Hematopoietic multipotent progenitor cell treated with erythropoietin and hydrocortisone succinate and interleukin-3 and kit ligand, for 4 days (in vitro differentiated cells): ENCODE measurements at regions not wholly inside any gene's neighbourhood (a gene's known extent, or its start where the extent isn't known, plus 50 kb on each side); places are given as distances from the start of the nearest gene placed in this dataset.

Experiments
- DNase-seq: peaks from one replicate; pipeline ENCODE4 v3.0.0-alpha.2; 2015

- DNase-seq = no peak
Observed at GRCh38 chr7:25759748-25760147, 392.2 kb upstream of the NFE2L3 start.

- DNase-seq = no peak
Observed at GRCh38 chr7:25762511-25763462, 389.2 kb upstream of the NFE2L3 start.

GRCh38 chr7:25763463-25763860 is 388.5 kb upstream of the NFE2L3 start:
- no peak for DNase-seq

- DNase-seq = no peak
Observed at GRCh38 chr7:25765110-25765655, 386.8 kb upstream of the NFE2L3 start.

- no peak for DNase-seq
Observed at GRCh38 chr7:25770235-25770634, 381.8 kb upstream of the NFE2L3 start.

GRCh38 chr7:25770670-25771069 is 381.3 kb upstream of the NFE2L3 start:
- DNase-seq = no peak

GRCh38 chr7:25771491-25771890 is 380.5 kb upstream of the NFE2L3 start:
- no peak for DNase-seq

GRCh38 chr7:25772802-25773201 is 379.2 kb upstream of the NFE2L3 start:
- DNase-seq = no peak

- DNase-seq = no peak
Observed at GRCh38 chr7:25774675-25775074, 377.3 kb upstream of the NFE2L3 start.

- DNase-seq = peak; percentile 8
Observed at GRCh38 chr7:25775570-25775969, 376.4 kb upstream of the NFE2L3 start.

- DNase-seq = no peak
Observed at GRCh38 chr7:25775999-25776743, 375.8 kb upstream of the NFE2L3 start.

- DNase-seq = no peak
Observed at GRCh38 chr7:25776744-25777123, 375.3 kb upstream of the NFE2L3 start.

- no peak for DNase-seq
Observed at GRCh38 chr7:25777969-25778708, 373.9 kb upstream of the NFE2L3 start.

- no peak for DNase-seq
Observed at GRCh38 chr7:25779002-25779546, 372.9 kb upstream of the NFE2L3 start.

GRCh38 chr7:25780904-25781303 is 371.1 kb upstream of the NFE2L3 start:
- DNase-seq = no peak

- no peak for DNase-seq
Observed at GRCh38 chr7:25781704-25782103, 370.3 kb upstream of the NFE2L3 start.

- DNase-seq = no peak
Observed at GRCh38 chr7:25786936-25787335, 365.1 kb upstream of the NFE2L3 start.

GRCh38 chr7:25787336-25787735 is 364.7 kb upstream of the NFE2L3 start:
- DNase-seq = no peak

- DNase-seq = no peak
Observed at GRCh38 chr7:25788371-25788770, 363.6 kb upstream of the NFE2L3 start.

- no peak for DNase-seq
Observed at GRCh38 chr7:25788961-25789620, 362.9 kb upstream of the NFE2L3 start.

- DNase-seq = no peak
Observed at GRCh38 chr7:25789701-25790640, 362.0 kb upstream of the NFE2L3 start.
